Subcutaneous abdominal adipose tissue (tissue), 5 donors: ENCODE measurements at regions not wholly inside any gene's neighbourhood (a gene's known extent, or its start where the extent isn't known, plus 50 kb on each side); places are given as distances from the start of the nearest gene placed in this dataset.

Source experiments
- H3K27ac ChIP-seq: one replicate; pipeline ENCODE4 v1.7.0; 2013; ENCODE audit warnings: low read depth, mild to moderate bottlenecking, inconsistent platforms, low read length, moderate library complexity
- H3K27me3 ChIP-seq, 5 donors: one replicate each; pipeline ENCODE4 v1.7.0; 2013; ENCODE audit warnings: low read length in 5 of 5, inconsistent platforms in 1 of 5; ENCODE audit not compliant: control insufficient read depth in 5 of 5, insufficient read depth in 4 of 5
- H3K36me3 ChIP-seq, 5 donors: one replicate each; pipeline ENCODE4 v1.7.0; 2013; ENCODE audit warnings: low read length in 5 of 5; ENCODE audit not compliant: control insufficient read depth in 5 of 5, insufficient read depth in 5 of 5
- H3K4me1 ChIP-seq, 5 donors: one replicate each; pipeline ENCODE4 v1.7.0; 2013; ENCODE audit warnings: low read length in 5 of 5, mild to moderate bottlenecking in 3 of 5, moderate library complexity in 1 of 5; ENCODE audit not compliant: control insufficient read depth in 5 of 5, insufficient read depth in 5 of 5
- H3K4me3 ChIP-seq, 5 donors: one replicate each; pipeline ENCODE4 v1.7.0; 2013; ENCODE audit warnings: low read length in 5 of 5, low read depth in 1 of 5
- H3K9ac ChIP-seq, 5 donors: one replicate each; pipeline ENCODE4 v1.7.0; 2013; ENCODE audit warnings: low read length in 5 of 5, mild to moderate bottlenecking in 4 of 5, moderate library complexity in 3 of 5
- H3K9me3 ChIP-seq, 5 donors: one replicate each; pipeline ENCODE4 v1.7.0; 2013; ENCODE audit warnings: low read length in 5 of 5; ENCODE audit not compliant: control insufficient read depth in 5 of 5
- donor health status: healthy.
- donor health status: healthy.
- donor health status: healthy.
- donor health status: healthy.
- donor health status: healthy.

GRCh38 chr12:24079083-24079482 is 129.6 kb upstream of the SOX5 start:
- Histone ChIP-seq H3K27ac (no peak overlapping the region), H3K9me3 (no peaks in the 10 kb centered on the region), H3K27me3 (no peaks in the 10 kb centered on the region), H3K4me3 (no peak overlapping the region), H3K9ac (no peak overlapping the region), H3K36me3 (no peaks in the 10 kb centered on the region), H3K4me1 (peaks cover 0 to 10% (median 0%) of the 10 kb centered on the region in 5 donors)

DNA sequence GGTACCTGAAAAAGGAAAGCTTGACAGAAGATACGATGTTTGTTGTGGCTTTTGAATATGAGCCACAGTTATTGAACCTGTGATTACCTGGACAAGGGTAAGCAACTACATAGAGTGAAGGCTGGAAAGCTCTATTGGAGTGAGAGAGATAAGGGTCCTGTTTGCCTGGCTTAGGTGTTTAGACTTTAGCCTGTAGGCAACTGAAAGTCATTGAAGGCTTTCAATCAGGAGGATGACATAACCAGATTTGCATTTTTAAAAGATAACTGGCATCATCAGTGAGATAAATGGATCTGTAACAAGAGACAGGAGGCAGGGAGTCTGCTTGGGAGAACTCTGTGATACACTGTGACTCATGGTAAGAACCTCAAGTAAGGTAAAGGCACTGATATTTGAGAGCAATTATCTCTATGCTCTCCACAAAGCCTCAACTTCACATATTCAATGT is 128.9 kb upstream of the SOX5 start:
- Histone ChIP-seq H3K9me3 (no peaks in the 10 kb centered on the region), H3K36me3 (no peaks in the 10 kb centered on the region), H3K27ac (no peak overlapping the region), H3K4me3 (no peak overlapping the region), H3K4me1 (peaks cover 0 to 10% (median 0%) of the 10 kb centered on the region in 5 donors), H3K27me3 (no peaks in the 10 kb centered on the region), H3K9ac (no peak overlapping the region)

GRCh38 chr12:24077161-24077560 is 127.7 kb upstream of the SOX5 start:
- no peaks in the 10 kb centered on the region for H3K9me3 ChIP-seq
- H3K4me1 ChIP-seq: peaks cover 0 to 10% (median 0%) of the 10 kb centered on the region in 5 donors
- no peaks in the 10 kb centered on the region for H3K27me3 ChIP-seq
- H3K36me3 ChIP-seq: no peaks in the 10 kb centered on the region
- no peak overlapping the region for H3K27ac ChIP-seq
- H3K4me3 ChIP-seq: no peak overlapping the region
- no peak overlapping the region for H3K9ac ChIP-seq

GRCh38 chr12:24075650-24076049 is 126.2 kb upstream of the SOX5 start:
- Histone ChIP-seq H3K4me3 (no peak overlapping the region), H3K27ac (no peak overlapping the region), H3K36me3 (no peaks in the 10 kb centered on the region), H3K4me1 (peaks cover 0 to 10% (median 0%) of the 10 kb centered on the region in 5 donors), H3K9ac (no peak overlapping the region), H3K27me3 (no peaks in the 10 kb centered on the region), H3K9me3 (no peaks in the 10 kb centered on the region)

DNA sequence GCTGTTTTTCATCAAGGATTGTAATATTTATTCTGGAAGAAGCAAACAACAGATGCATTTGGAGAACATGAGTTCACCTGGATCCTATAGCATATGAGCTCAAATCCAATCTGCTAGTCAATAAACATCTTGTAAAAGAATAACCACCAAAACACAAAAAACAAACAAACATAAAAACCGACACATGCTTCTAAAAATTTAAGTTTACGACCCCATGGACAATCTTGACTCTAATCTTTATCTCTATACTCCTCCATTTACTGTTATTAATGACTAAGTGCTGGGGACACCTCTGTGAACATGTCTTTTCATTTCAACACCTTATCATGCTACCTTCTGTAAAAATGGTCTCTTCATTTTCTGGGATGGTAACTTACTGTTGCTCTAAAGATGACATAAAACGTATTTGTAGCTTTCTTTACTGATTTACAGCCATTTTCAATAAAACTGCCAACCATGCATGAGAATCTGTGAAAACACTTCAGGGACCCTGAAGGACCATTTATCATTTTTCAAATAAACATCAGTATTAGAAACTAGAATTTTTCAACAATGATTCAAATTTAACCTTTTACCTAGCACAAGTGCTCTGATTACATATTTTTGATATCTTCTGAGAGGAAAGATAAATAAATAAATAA is 123.8 kb upstream of the SOX5 start:
- Histone ChIP-seq H3K4me3 (no peak overlapping the region), H3K9me3 (no peaks in the 10 kb centered on the region), H3K36me3 (no peaks in the 10 kb centered on the region), H3K27me3 (no peaks in the 10 kb centered on the region), H3K4me1 (peaks cover 0 to 15% (median 3%) of the 10 kb centered on the region in 5 donors), H3K27ac (no peak overlapping the region), H3K9ac (no peak overlapping the region)

DNA sequence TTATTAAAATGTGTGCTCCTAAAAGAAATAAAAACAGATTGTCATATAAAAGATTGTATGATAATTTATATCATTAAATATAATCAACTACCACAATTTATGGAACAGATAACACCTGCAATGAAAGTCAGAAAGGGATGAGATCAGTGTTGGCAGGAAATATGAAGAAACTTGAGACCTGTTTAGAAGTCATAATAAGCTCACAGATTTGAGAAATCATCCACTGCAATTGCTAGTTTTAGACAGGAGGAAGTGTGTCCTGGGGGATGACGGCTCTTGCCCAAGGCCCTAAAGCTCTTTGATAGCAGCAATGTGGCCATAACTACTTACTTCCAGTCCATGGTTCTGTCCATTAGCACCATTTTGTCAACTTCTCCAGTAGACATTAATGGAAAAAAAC is 122.8 kb upstream of the SOX5 start:
- no peaks in the 10 kb centered on the region for H3K9me3 ChIP-seq
- H3K9ac ChIP-seq: no peak overlapping the region
- peaks cover 0 to 15% (median 3%) of the 10 kb centered on the region in 5 donors for H3K4me1 ChIP-seq
- no peak overlapping the region for H3K4me3 ChIP-seq
- H3K27ac ChIP-seq: no peak overlapping the region
- no peaks in the 10 kb centered on the region for H3K27me3 ChIP-seq
- no peaks in the 10 kb centered on the region for H3K36me3 ChIP-seq

DNA sequence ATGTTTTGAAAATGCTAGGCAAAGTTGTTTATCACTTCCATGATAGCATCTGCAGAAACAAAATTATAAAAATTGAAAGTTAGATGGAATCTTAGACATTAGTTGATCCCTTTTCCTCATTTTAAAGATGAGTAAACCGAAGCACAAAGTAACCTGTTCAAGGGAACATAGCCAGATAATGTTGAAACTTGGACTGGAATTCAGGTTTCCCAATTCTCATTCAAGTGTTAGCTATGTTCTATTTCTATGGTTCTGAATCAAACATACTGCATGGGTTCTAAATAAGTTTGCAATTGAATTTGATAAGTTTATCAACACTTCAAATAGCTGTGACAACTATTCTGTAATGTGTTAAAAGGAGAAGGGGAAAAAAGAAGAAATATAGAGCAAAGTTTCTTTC is 122.4 kb upstream of the SOX5 start:
- Histone ChIP-seq H3K4me3 (no peak overlapping the region), H3K27ac (no peak overlapping the region), H3K9me3 (no peaks in the 10 kb centered on the region), H3K27me3 (no peaks in the 10 kb centered on the region), H3K36me3 (no peaks in the 10 kb centered on the region), H3K4me1 (peaks cover 0 to 15% (median 3%) of the 10 kb centered on the region in 5 donors), H3K9ac (no peak overlapping the region)

DNA sequence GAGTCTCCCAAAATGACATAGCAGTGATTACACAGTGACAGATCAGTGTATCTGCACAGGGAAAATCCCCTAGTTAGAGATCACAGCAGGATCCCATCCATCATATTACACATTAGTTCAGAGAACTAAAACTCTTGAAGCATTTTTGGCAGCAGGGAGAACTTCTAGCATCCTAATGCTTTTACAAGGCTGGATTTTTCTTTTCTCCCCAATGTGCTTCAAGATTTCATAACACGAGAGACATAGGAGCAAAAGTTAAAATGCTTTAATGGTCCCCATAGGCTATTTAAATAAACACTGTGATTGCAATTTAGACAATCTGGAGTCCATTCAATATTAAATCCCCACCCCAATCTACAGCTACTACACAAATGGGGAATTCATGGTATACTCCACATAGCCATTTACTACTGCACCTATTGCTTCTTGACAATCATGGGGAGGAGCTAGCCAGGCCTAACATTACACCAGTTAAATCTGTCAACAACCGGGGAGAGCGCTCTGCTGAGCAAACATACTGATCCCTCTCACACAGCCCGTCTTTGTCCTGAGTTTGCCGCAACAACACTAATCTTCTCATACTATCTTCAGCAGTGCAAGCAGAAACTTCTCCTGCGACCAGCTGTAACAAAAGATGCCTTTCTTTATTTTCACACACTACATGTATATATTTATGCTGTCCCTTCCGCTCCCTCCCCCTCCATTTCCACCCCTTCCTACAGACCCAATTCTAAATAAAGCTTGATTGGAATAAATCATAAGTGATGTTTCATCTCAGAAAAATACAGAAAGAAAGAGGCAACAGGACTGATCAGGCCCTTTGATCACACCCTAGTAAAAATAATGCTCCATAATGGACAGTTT is 120.3 kb upstream of the SOX5 start:
- no peaks in the 10 kb centered on the region for H3K27me3 ChIP-seq
- H3K4me1 ChIP-seq: peaks cover 0 to 10% (median 3%) of the 10 kb centered on the region in 5 donors
- no peak overlapping the region for H3K9ac ChIP-seq
- no peak overlapping the region for H3K27ac ChIP-seq
- no peak overlapping the region for H3K4me3 ChIP-seq
- H3K9me3 ChIP-seq: no peaks in the 10 kb centered on the region
- no peaks in the 10 kb centered on the region for H3K36me3 ChIP-seq

- Histone ChIP-seq H3K9ac (no peak overlapping the region), H3K27me3 (no peaks in the 10 kb centered on the region), H3K9me3 (no peaks in the 10 kb centered on the region), H3K4me1 (peaks cover 0 to 10% (median 5%) of the 10 kb centered on the region in 5 donors), H3K36me3 (no peaks in the 10 kb centered on the region), H3K27ac (no peak overlapping the region), H3K4me3 (no peak overlapping the region)
Observed at GRCh38 chr12:24066865-24067264, 117.4 kb upstream of the SOX5 start.

GRCh38 chr12:24066097-24066496 is 116.6 kb upstream of the SOX5 start:
- Histone ChIP-seq H3K27me3 (no peaks in the 10 kb centered on the region), H3K27ac (no peak overlapping the region), H3K9me3 (no peaks in the 10 kb centered on the region), H3K36me3 (no peaks in the 10 kb centered on the region), H3K9ac (no peak overlapping the region), H3K4me1 (peaks cover 0 to 10% (median 5%) of the 10 kb centered on the region in 5 donors), H3K4me3 (no peak overlapping the region)
